ENCODE measurements at regions not wholly inside any gene's neighbourhood (a gene's known extent, or its start where the extent isn't known, plus 50 kb on each side); places are given as distances from the start of the nearest gene placed in this dataset.

DNA sequence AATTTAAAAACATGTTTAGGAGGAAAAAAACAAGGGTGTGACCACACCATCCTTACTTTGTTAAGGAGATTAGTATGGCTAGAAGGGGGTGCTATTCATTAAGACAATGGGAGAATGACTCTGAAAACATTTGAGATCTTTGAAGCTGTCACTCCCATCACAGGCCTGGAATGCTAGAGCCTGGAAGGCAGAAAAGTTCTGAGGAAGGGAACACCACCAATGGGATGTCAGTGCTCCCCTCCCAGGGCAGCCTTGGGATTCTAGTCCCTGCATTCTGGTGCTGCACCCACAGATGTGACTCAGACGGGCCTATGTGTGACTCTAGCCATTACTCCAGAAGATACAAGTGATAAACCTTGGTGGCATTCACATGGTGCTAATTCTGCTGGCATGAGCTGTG, 162.2 kb upstream of the ANXA10 start:
- TF ChIP-seq ZNF830 (tag by site-specific recombination; IDR thresholded peaks at IDR 0.05; ENCODE audit: low read depth): no peak
- no peak for TF ChIP-seq ZBTB8A (tag by site-specific recombination; IDR thresholded peaks at IDR 0.05)
- no peak for TF ChIP-seq ZNF184 (tag by site-specific recombination; IDR thresholded peaks at IDR 0.05)
- TF ChIP-seq CTCF (tag by site-specific recombination; IDR thresholded peaks at IDR 0.05): no peak
- no peak for TF ChIP-seq BCL11A (tag by site-specific recombination; IDR thresholded peaks at IDR 0.05; ENCODE audit: low read depth)
- no peak for TF ChIP-seq ZNF341 (tag by site-specific recombination; IDR thresholded peaks at IDR 0.05; ENCODE audit: low read depth)
- no peak for TF ChIP-seq ZNF16 (tag by site-specific recombination; IDR thresholded peaks at IDR 0.05; ENCODE audit: low read depth)
- no peak for TF ChIP-seq ZBTB1 (tag by site-specific recombination; IDR thresholded peaks at IDR 0.05)
- TF ChIP-seq, protein P1, sequence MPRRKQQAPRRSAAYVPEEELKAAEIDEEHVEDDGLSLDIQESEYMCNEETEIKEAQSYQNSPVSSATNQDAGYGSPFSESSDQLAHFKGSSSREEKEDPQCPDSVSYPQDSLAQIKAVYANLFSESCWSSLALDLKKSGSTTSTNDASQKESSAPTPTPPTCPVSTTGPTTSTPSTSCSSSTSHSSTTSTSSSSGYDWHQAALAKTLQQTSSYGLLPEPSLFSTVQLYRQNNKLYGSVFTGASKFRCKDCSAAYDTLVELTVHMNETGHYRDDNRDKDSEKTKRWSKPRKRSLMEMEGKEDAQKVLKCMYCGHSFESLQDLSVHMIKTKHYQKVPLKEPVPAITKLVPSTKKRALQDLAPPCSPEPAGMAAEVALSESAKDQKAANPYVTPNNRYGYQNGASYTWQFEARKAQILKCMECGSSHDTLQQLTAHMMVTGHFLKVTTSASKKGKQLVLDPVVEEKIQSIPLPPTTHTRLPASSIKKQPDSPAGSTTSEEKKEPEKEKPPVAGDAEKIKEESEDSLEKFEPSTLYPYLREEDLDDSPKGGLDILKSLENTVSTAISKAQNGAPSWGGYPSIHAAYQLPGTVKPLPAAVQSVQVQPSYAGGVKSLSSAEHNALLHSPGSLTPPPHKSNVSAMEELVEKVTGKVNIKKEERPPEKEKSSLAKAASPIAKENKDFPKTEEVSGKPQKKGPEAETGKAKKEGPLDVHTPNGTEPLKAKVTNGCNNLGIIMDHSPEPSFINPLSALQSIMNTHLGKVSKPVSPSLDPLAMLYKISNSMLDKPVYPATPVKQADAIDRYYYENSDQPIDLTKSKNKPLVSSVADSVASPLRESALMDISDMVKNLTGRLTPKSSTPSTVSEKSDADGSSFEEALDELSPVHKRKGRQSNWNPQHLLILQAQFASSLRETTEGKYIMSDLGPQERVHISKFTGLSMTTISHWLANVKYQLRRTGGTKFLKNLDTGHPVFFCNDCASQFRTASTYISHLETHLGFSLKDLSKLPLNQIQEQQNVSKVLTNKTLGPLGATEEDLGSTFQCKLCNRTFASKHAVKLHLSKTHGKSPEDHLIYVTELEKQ (tag by site-specific recombination; IDR thresholded peaks at IDR 0.05; ENCODE audit: borderline replicate concordance): no peak
